Right lobe of liver (tissue), 4 donors: ENCODE measurements at regions not wholly inside any gene's neighbourhood (a gene's known extent, or its start where the extent isn't known, plus 50 kb on each side); places are given as distances from the start of the nearest gene placed in this dataset.

Experiments
- CTCF ChIP-seq, 4 donors: fragments of 200-600 bp in 3 of 4; fragments of 450-650 bp in 1 of 4; IDR thresholded peaks; one replicate each; pipeline versions ENCODE4 v1.5.1 to v1.8.0; 2016 to 2022; ENCODE audit warnings: antibody characterized with exemption in 4 of 4, mild to moderate bottlenecking in 2 of 4
- POLR2A ChIP-seq: fragments of 450-650 bp; IDR thresholded peaks from one replicate; pipeline ENCODE4 v1.6.1; 2017; ENCODE audit warnings: antibody characterized with exemption, mild to moderate bottlenecking
- donor health status: DM: no; HTN: no; CAD: no.
- donor health status: DM: no; HTN: no; CAD: no.
- donor health status: DM: no; HTN: yes; CAD: no.

GRCh38 chr1:63054184-63054583, 268.2 kb upstream of the FOXD3 start:
- TF ChIP-seq CTCF (IDR thresholded peaks at IDR 0.05) (no peak), POLR2A (no peak)
